Activated CD8-positive, alpha-beta memory T cell treated with anti-CD3 and anti-CD28 coated beads, Interleukin-2, amount 10 ng/mL, durations not matched to agents 7 days and 5 days (primary cell): ENCODE measurements at regions not wholly inside any gene's neighbourhood (a gene's known extent, or its start where the extent isn't known, plus 50 kb on each side); places are given as distances from the start of the nearest gene placed in this dataset.

Experiments
- ATAC-seq: fragments of 150-1000 bp; cut with Tn5 transposase; one replicate; pipeline ENCODE4 v1.10.0; 2021; ENCODE audit warnings: moderate library complexity
- CTCF ChIA-PET: fragments of 350-600 bp; sonication (Branson Sonifier 250); formaldehyde crosslinking; loops from one replicate; lab custom pipeline; 2021; ENCODE audit warnings: antibody characterized with exemption; lab: Charles Lee
- DNase-seq: peaks from one replicate; pipeline ENCODE4 v3.0.0-alpha.2; 2020
- H3K27ac Mint-ChIP-seq: one replicate; pipeline ENCODE4 v1.8.0; 2021; ENCODE audit warnings: mild to moderate bottlenecking, mixed read lengths
- H3K27me3 Mint-ChIP-seq: one replicate; pipeline ENCODE4 v1.8.0; 2021; ENCODE audit warnings: mixed read lengths
- H3K36me3 Mint-ChIP-seq: one replicate; pipeline ENCODE4 v1.8.0; 2021; ENCODE audit warnings: mild to moderate bottlenecking, mixed read lengths
- H3K4me1 Mint-ChIP-seq: one replicate; pipeline ENCODE4 v1.8.0; 2021; ENCODE audit warnings: mixed read lengths
- H3K4me3 Mint-ChIP-seq: one replicate; pipeline ENCODE4 v1.8.0; 2021; ENCODE audit warnings: mild to moderate bottlenecking, moderate library complexity, mixed read lengths
- H3K9me3 Mint-ChIP-seq: one replicate; pipeline ENCODE4 v1.8.0; 2022; ENCODE audit warnings: low read depth, mixed read lengths

DNA sequence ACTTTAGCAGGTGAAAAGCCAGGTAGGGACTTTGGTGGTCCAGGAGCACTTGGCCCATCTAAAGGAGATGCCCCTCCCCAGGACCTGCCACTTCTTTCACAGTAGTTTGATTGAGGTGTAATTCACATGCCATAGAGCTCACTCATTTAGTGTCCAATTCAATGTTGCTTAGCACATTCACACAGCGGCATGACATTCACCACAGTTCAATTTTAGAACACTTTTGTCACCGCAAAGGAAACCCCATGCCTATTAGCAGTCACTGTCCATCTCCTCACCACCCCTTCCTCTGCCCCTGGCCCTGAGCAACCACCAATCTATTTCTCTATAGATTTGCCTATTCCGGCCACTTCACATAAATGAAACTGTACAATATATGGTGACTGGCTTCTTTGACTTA, 211.6 kb upstream of the ZMIZ1 start:
- CTCF ChIA-PET = no interaction called here
- no peaks in the 10 kb centered on the region for H3K36me3 Mint-ChIP-seq
- no peak for DNase-seq

DNA sequence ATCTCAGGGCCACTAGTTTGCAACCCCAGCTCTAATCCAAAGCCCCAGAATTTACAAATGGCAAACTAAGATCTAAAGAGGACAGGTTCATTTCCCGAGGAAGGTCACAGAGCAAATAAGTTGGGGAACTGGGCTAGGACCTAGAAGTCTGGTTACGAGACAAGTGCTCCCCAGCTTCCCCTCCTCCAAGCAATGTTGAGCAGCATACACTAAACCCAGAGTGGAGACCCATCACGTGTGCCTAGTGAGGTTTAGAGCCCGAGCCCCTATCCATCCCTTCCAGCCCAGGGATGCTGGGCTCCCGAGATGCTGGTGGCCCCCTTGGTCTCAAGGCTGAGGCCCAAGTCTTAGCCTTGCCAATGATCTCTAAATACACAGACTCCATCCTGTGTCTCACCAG, 209.5 kb upstream of the ZMIZ1 start:
- no peak overlapping the region for H3K27ac Mint-ChIP-seq
- no peak overlapping the region for H3K4me3 Mint-ChIP-seq
- no peaks in the 10 kb centered on the region for H3K9me3 Mint-ChIP-seq
- H3K36me3 Mint-ChIP-seq = no peaks in the 10 kb centered on the region
- DNase-seq = no peak
- H3K4me1 Mint-ChIP-seq = no peaks in the 10 kb centered on the region
- ATAC-seq = no peak
- H3K27me3 Mint-ChIP-seq = peaks cover 20% of the 10 kb centered on the region
- CTCF ChIA-PET = no interaction called here

More for the DNA sequence above, 211.6 kb upstream of the ZMIZ1 start:
- H3K27ac Mint-ChIP-seq = no peak overlapping the region
- H3K27me3 Mint-ChIP-seq = peaks cover 20% of the 10 kb centered on the region
- H3K9me3 Mint-ChIP-seq = no peaks in the 10 kb centered on the region
- no peak for ATAC-seq
- no peak overlapping the region for H3K4me3 Mint-ChIP-seq
- no peaks in the 10 kb centered on the region for H3K4me1 Mint-ChIP-seq

DNA sequence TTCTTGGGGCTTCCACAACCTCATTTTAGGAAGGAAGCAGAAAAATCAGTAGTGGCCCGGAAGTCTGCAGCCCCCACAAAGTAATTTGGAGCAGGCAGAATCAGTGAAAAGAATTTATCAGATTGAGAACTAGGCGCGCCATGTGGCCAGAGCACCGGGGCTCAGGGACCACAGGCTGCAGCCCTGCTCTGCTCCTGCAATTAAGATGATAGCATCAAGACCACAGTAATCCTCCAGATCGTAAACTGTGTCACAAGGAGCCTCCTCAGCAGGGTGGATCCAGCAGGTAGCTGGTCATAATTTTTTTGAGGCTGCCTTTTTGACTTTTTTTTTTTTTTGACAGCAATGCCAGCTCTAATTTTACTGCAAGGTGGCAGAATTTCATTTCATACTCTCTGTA, 209.0 kb upstream of the ZMIZ1 start:
- no peak for ATAC-seq
- Mint-ChIP-seq H3K4me3 (no peak overlapping the region), H3K27ac (no peak overlapping the region), H3K36me3 (no peaks in the 10 kb centered on the region), H3K9me3 (no peaks in the 10 kb centered on the region), H3K27me3 (peaks cover 20% of the 10 kb centered on the region), H3K4me1 (no peaks in the 10 kb centered on the region)
- CTCF ChIA-PET = no interaction called here
- DNase-seq = no peak

DNA sequence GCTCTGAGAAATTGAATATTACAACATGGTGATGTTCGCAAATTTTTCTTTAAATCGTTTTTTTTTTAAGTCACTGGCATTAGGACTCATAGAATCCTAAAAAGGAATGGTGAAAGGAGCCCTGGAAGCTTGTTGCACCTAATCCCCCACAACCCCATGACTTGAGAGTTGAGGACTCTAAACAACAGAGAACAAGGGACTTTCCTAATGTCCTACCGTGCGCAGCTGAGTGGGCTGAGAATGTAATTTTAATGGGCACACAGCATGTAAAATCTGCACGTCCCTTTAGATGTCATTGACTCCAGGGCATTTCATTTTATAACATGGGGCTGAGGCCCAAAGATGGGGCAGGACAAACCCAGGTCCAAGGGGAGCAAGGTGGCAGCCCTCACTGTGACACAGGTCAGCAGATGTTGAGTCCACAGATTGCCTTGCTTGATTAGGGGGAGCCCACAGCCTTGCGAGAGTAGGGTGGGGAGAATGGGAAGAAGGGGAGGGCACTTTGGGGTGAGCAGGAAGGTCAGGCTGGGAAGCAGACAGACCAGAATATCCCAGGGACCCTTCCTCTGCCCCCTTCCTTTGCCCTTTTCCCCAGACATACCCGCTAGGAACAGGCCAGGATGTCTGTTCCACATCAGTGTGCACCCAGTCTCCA, 208.4 kb upstream of the ZMIZ1 start:
- no peak for ATAC-seq

DNA sequence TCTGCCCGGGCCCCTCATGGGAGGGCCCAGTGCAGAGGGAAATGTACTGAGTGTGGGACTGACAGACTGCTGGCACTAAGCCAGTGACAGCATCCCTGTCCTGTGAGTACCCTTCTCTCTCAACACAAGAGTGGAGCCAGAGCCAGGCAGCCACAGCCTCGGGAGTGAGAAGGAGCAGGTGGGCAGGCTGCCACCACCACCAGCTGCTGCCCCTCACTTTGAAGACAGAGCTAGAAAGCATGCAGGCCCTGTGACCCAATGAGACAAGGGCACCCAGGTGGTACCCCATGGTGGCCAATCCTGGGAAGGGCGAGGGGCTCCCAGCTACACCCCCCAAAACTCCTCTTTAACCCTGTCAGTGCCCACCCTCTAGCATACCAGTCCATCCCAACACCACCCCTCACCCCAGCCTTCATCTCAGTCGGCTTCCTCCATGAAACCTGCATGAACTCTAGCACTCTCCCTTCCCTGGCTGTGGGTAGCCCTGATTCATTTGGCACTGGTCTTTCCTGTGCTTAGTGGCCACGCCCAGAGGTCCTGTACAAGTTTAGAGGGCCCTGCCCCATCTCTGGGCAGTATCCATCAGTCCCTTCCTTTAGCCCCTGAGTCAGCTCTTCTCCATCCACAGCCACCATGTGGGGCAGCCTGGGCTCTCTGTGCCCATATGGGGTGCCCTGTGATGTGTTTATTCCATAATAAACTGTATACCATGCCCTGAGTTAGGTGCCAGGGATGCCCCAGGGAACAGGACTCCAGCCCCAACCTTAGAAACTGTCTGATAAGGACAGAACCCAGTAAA, 207.0 kb upstream of the ZMIZ1 start:
- Mint-ChIP-seq H3K27ac (no peak overlapping the region), H3K27me3 (peaks cover 20% of the 10 kb centered on the region), H3K9me3 (no peaks in the 10 kb centered on the region), H3K4me3 (no peak overlapping the region), H3K4me1 (no peaks in the 10 kb centered on the region), H3K36me3 (no peaks in the 10 kb centered on the region)
- no peak for DNase-seq
- no peak for ATAC-seq
- CTCF ChIA-PET = no interaction called here

More for the DNA sequence above, 208.4 kb upstream of the ZMIZ1 start:
- H3K4me1 Mint-ChIP-seq = no peaks in the 10 kb centered on the region
- H3K36me3 Mint-ChIP-seq = no peaks in the 10 kb centered on the region
- DNase-seq = no peak
- CTCF ChIA-PET = no interaction called here
- no peak overlapping the region for H3K4me3 Mint-ChIP-seq
- H3K9me3 Mint-ChIP-seq = no peaks in the 10 kb centered on the region
- H3K27ac Mint-ChIP-seq = no peak overlapping the region
- H3K27me3 Mint-ChIP-seq = peaks cover 20% of the 10 kb centered on the region

DNA sequence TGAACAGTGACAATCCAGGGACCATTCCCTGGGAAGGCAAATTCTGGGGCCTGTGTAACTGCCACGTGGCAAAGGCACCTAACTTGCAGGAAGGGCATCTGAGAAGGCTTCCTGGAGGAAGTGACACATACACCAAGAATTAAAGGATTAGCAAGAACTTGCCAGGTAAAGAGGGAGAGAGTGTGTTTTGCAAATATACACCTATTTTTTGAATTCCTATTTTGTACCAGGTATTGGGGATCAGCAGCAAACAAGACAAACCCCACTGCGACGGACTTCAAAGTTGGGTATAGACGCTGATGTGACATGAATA, 206.5 kb upstream of the ZMIZ1 start:
- peaks cover 20% of the 10 kb centered on the region for H3K27me3 Mint-ChIP-seq
- CTCF ChIA-PET = no interaction called here
- H3K4me3 Mint-ChIP-seq = no peak overlapping the region
- no peak for ATAC-seq
- no peak overlapping the region for H3K27ac Mint-ChIP-seq
- no peaks in the 10 kb centered on the region for H3K36me3 Mint-ChIP-seq
- H3K9me3 Mint-ChIP-seq = no peaks in the 10 kb centered on the region
- no peaks in the 10 kb centered on the region for H3K4me1 Mint-ChIP-seq
- no peak for DNase-seq

DNA sequence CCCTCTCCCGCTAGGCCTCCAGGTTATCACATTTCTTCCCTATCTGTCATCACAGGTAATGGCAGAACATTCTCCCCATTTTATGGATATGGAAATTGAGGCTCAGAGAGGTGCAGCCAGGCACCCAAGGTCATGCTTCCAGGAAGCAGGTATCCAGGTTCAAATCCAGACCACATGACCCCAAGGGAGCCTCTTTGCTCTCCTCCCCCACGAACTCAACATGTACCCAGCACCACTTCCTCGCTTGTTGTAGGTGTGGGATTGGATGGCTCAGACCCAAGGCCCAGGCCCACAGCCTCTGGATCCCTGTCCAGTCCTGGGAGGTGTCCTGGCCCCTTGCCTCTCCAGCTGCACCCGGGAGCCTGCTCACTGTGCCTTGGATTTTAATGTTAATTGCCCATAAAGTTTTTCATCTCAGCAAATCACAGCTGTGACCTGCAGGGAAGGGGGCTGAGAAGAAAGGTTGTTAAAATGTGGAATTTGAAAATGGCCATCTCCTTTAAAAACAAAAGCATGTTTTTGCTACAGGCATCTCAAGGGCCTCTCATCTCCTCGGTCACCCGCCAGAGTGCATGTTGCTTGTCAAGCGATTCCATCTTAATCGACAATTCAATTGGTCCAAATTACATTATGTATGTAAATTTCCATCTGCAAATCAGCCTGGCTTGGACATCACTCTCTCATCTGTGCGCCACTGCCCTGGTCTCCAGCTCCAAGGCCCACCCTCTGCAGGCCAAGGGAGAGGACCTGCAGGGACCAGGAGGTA, 205.4 kb upstream of the ZMIZ1 start:
- Mint-ChIP-seq H3K36me3 (no peaks in the 10 kb centered on the region), H3K4me3 (no peak overlapping the region), H3K9me3 (no peaks in the 10 kb centered on the region), H3K4me1 (no peaks in the 10 kb centered on the region), H3K27me3 (peaks cover 18% of the 10 kb centered on the region), H3K27ac (no peak overlapping the region)
- ATAC-seq (no peak), DNase-seq (no peak)
- CTCF ChIA-PET = no interaction called here

DNA sequence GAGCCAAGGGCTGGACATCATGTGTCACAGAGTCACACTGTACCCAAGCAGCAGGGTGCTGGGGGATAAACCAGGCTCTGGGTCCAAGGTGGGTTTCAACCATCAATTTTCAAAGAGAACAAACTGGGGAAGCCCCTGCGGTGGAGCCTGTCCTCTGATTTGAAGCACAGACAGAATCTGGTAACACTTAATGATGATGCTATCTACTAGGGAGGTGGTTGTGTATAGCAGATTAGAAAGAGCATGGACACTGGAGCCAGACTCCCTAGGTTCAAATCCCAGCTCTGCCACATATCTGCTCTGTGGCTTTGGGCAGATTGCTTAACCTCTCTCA, 204.9 kb upstream of the ZMIZ1 start:
- DNase-seq (no peak), ATAC-seq (no peak)
- no peaks in the 10 kb centered on the region for H3K4me1 Mint-ChIP-seq
- no peak overlapping the region for H3K4me3 Mint-ChIP-seq
- CTCF ChIA-PET = no interaction called here
- peaks cover 17% of the 10 kb centered on the region for H3K27me3 Mint-ChIP-seq
- H3K9me3 Mint-ChIP-seq = no peaks in the 10 kb centered on the region
- no peaks in the 10 kb centered on the region for H3K36me3 Mint-ChIP-seq
- H3K27ac Mint-ChIP-seq = no peak overlapping the region

DNA sequence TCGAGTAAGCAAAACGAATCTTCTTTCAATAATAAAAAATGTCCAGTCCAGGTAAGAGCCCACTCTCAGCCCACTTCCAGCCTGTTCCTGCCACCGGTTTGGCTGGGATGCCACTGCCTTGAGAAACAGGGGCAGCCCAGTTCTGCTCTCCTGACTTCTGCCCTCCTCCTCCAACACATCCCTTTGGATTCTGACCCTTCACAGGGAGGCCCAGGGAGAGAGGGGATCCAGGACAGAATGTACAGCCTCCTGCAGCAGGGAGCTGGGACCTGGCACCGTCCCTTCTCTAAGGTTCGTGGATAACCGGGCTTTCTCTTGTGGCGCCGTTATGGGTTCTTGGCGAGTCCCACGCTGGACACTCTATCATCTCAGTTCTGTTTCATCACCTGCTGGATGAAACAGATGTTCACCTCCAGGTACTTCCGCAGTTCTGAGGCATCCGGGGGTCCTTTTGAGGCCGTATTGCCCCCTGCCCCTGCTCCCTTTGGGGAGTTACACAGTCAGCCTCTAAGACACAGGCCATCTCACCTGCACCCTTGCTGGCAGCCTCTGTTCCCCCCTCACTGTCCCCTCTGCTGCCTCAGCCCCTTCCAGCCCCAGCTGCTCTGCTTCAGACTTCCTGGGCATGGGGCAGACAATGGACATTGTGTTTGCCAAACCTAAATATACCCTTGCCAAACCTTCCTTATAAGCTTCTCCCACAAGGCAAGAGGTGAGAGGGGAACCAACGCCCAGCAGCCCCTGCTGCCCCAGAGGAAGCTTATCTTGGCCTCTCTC, 203.8 kb upstream of the ZMIZ1 start:
- H3K4me3 Mint-ChIP-seq = no peak overlapping the region
- CTCF ChIA-PET = no interaction called here
- H3K36me3 Mint-ChIP-seq = no peaks in the 10 kb centered on the region
- ATAC-seq (no peak), DNase-seq (no peak)
- no peak overlapping the region for H3K27ac Mint-ChIP-seq
- no peaks in the 10 kb centered on the region for H3K9me3 Mint-ChIP-seq
- peaks cover 6% of the 10 kb centered on the region for H3K27me3 Mint-ChIP-seq
- H3K4me1 Mint-ChIP-seq = no peaks in the 10 kb centered on the region

DNA sequence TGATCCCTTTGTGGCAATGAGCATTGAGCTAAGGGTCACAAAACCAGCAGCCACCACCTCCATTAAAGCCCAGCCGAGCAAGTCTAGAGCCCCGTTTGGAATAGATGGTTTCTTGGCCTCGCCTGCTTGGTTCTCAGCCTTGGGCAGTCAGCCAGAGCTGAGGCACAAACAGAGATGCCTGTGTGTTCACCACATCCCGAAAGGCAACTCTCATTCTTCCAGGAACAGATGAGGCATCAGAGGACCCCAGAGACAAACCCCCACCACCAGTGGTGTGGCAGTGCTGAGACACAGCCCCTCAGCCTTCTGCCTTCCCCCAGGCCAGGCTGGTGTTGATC, 203.3 kb upstream of the ZMIZ1 start:
- Mint-ChIP-seq H3K27me3 (peaks cover under 1% of the 10 kb centered on the region), H3K4me1 (no peaks in the 10 kb centered on the region), H3K4me3 (no peak overlapping the region), H3K9me3 (no peaks in the 10 kb centered on the region), H3K27ac (no peak overlapping the region), H3K36me3 (no peaks in the 10 kb centered on the region)
- no peak for ATAC-seq
- CTCF ChIA-PET = no interaction called here
- no peak for DNase-seq

DNA sequence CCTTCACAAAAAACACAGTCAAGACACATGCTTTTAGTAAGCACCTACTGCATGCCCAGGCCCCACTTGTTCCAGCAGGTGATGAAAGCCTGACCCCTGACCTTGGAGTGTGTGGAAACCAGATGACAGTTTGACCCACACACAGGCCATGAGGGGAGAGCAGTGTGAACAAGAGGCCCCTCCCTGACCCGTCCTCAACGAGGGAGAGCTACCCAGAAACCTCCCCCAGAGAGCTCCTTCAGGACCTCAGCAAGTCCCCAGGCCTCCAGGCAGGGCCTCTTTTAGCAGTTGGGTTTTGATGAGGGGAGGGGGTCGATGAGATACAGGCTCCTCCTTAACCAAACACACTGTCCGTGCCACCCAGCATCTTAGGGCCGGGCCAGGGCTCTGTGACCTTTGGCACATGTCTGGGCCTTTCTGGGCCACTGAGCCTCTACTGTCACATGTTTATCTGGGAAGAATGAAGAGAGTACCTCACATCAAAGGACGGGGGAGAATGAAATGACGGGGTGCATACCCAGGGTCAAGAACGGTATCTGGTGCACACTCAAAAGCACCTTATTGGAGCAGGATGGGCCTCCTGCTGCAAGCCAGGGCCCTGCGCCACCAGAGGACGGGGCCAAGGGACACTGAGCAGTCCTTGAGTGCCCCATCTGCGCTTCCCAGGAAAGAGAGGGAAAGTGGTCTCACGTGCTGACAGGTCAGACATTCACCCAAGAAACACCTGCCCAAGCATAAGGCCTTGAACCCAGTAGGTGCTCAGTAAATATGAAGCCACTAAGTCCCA, 202.6 kb upstream of the ZMIZ1 start:
- ATAC-seq = no peak
- Mint-ChIP-seq H3K27me3 (peaks cover 2% of the 10 kb centered on the region), H3K4me3 (no peak overlapping the region), H3K36me3 (no peaks in the 10 kb centered on the region), H3K4me1 (no peaks in the 10 kb centered on the region), H3K9me3 (no peaks in the 10 kb centered on the region), H3K27ac (no peak overlapping the region)
- CTCF ChIA-PET = no interaction called here
- DNase-seq = no peak

DNA sequence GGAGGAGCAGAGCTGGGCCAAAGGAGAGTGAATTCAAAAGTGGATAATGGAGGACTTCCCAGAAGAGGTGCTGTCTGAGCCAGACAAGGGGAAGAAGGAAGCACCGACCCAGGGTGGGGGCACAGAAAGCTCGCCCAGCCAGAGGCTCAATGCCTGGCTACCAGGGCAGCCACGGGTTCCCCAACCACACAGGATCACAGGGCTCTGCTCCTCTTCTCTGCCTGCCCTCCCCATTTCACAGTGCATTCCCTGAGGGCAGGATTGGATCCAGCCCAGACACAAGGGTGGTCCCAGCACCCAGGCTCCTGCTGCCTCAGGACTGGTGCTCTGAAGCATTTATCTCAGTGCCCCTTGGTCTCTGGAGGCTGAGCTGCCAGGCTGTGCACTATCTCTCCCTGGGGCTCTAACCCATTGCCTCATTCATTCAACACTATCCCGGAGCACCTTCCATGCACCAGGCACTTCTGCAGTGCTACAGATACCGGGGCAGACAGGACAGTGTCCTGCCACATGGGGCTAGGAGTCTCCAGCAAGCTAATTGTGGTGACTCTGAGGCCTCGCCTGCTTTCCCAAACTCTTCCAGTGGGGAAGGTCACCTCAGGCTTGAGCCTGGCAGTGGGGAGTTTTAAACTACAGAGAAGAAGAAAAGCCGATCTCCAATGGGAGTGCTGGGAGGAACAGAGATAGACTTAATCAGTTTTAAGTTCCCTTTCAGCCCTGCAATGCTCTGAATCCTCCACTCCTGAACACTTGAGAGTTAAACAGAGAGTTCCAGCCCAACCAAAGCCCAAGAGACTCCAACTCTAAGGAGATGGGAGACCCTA, 201.8 kb upstream of the ZMIZ1 start:
- H3K4me1 Mint-ChIP-seq = no peaks in the 10 kb centered on the region
- CTCF ChIA-PET = no interaction called here
- no peaks in the 10 kb centered on the region for H3K36me3 Mint-ChIP-seq
- H3K27me3 Mint-ChIP-seq = peaks cover 5% of the 10 kb centered on the region
- DNase-seq (no peak), ATAC-seq (no peak)
- no peaks in the 10 kb centered on the region for H3K9me3 Mint-ChIP-seq
- no peak overlapping the region for H3K27ac Mint-ChIP-seq
- no peak overlapping the region for H3K4me3 Mint-ChIP-seq
